ENCODE measurements at regions not wholly inside any gene's neighbourhood (a gene's known extent, or its start where the extent isn't known, plus 50 kb on each side); places are given as distances from the start of the nearest gene placed in this dataset.

DNA sequence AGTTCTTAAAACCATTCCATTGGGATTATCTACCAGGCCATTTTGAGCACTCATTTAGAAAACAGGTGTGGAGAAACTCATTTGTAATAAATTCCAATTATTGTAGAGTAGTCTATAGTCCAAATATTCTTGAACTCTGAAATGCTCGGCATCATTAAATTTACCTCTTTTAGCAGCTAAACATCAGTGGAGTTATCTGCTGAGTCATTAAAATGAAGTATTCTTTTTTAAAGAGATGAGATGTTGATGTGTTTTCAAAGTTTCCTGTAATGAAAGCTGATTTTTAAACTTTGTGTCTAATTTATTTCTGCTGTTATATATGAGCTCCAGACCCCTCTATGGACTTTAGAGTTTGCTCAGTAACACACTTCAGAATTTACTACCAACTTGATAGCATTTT lies 1635.2 kb downstream of the SUCLG1 start:
- Histone ChIP-seq H3K79me2 (ENCODE audit: insufficient read depth, low read length) (no peaks in the 10 kb centered on the region), H2AFZ (ENCODE audit: low read depth, low read length, severe bottlenecking) (no peak overlapping the region), H3K9me3 (ENCODE audit: insufficient read depth, low read length) (no peaks in the 10 kb centered on the region), H3K9ac (ENCODE audit: low read length) (no peak overlapping the region), H3F3A (ENCODE audit: insufficient read depth) (no peaks in the 10 kb centered on the region), H4K20me1 (ENCODE audit: low read depth, low read length) (no peaks in the 10 kb centered on the region), H3K27ac (ENCODE audit: low read depth, low read length) (no peak overlapping the region), H3K4me3 (ENCODE audit: insufficient read depth, low read length, poor library complexity, severe bottlenecking) (no peak overlapping the region), H3K4me2 (ENCODE audit: low read depth, low read length, poor library complexity, severe bottlenecking) (no peak overlapping the region), H3K9me2 (replicated peaks; ENCODE audit: insufficient read depth, low read length) (no peaks in the 10 kb centered on the region), H3K36me3 (ENCODE audit: low read length) (no peaks in the 10 kb centered on the region), H3K27me3 (ENCODE audit: low read length) (no peaks in the 10 kb centered on the region)
- TF ChIP-seq EZH2phosphoT487 (conservative IDR thresholded peaks at IDR 0.05; ENCODE audit: low read length), result no peak
- TF ChIP-seq, protein P1, sequence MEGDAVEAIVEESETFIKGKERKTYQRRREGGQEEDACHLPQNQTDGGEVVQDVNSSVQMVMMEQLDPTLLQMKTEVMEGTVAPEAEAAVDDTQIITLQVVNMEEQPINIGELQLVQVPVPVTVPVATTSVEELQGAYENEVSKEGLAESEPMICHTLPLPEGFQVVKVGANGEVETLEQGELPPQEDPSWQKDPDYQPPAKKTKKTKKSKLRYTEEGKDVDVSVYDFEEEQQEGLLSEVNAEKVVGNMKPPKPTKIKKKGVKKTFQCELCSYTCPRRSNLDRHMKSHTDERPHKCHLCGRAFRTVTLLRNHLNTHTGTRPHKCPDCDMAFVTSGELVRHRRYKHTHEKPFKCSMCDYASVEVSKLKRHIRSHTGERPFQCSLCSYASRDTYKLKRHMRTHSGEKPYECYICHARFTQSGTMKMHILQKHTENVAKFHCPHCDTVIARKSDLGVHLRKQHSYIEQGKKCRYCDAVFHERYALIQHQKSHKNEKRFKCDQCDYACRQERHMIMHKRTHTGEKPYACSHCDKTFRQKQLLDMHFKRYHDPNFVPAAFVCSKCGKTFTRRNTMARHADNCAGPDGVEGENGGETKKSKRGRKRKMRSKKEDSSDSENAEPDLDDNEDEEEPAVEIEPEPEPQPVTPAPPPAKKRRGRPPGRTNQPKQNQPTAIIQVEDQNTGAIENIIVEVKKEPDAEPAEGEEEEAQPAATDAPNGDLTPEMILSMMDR (IDR thresholded peaks at IDR 0.05; ENCODE audit: insufficient read depth, low read length, poor library complexity, severe bottlenecking), result no peak

DNA sequence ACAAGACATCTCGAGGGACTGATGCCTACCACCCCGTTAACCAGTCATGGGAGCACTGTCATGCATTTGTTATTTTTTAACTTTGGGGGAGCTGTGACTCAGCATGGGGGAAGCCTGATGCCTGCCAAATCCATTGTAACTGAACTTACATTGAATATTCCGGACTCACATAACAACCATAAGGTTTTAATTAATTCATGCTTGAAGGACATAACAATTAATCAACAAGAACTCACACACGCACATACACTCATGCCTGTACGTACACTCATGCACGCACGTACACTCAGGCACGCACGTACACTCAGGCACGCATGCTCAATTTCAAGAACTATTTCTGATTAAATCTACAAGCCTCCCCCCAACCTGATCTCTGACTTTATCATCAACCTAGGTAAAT lies 1639.1 kb downstream of the SUCLG1 start:
- no peak overlapping the region for H3K4me3 ChIP-seq (ENCODE audit: insufficient read depth, low read length, poor library complexity, severe bottlenecking)
- no peaks in the 10 kb centered on the region for H4K20me1 ChIP-seq (ENCODE audit: low read depth, low read length)
- no peak overlapping the region for H2AFZ ChIP-seq (ENCODE audit: low read depth, low read length, severe bottlenecking)
- H3K27me3 ChIP-seq (ENCODE audit: low read length), result no peaks in the 10 kb centered on the region
- H3K79me2 ChIP-seq (ENCODE audit: insufficient read depth, low read length), result no peaks in the 10 kb centered on the region
- H3K27ac ChIP-seq (ENCODE audit: low read depth, low read length), result no peak overlapping the region
- TF ChIP-seq, protein P1 (IDR thresholded peaks at IDR 0.05; ENCODE audit: insufficient read depth, low read length, poor library complexity, severe bottlenecking), result no peak
- TF ChIP-seq EZH2phosphoT487 (conservative IDR thresholded peaks at IDR 0.05; ENCODE audit: low read length), result no peak
- H3K36me3 ChIP-seq (ENCODE audit: low read length), result no peaks in the 10 kb centered on the region
- H3K4me2 ChIP-seq (ENCODE audit: low read depth, low read length, poor library complexity, severe bottlenecking), result no peak overlapping the region
- no peaks in the 10 kb centered on the region for H3K9me3 ChIP-seq (ENCODE audit: insufficient read depth, low read length)
- H3F3A ChIP-seq (ENCODE audit: insufficient read depth), result no peaks in the 10 kb centered on the region
- H3K9ac ChIP-seq (ENCODE audit: low read length), result no peak overlapping the region
- no peaks in the 10 kb centered on the region for H3K9me2 ChIP-seq (replicated peaks; ENCODE audit: insufficient read depth, low read length)

DNA sequence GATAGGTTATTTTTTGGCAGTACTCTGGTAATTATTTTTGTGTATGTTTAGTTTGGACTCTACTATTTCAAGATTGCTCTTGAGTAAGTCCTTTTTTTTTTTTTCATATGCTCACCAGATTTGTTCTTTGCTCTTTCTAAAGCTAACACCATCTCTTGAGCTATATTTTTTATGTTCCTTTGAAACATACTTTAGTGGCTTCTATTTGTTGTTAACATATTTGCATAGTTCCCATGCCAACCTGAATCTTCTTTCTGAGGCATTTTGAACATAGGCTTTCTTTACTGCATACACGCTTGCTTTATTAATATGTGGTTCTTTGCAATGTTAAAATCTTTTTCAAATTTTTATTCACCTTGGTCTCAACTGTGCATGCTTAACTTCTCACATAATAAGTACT lies 1644.9 kb downstream of the SUCLG1 start:
- H3K9ac ChIP-seq (ENCODE audit: low read length), result no peak overlapping the region
- no peaks in the 10 kb centered on the region for H3K36me3 ChIP-seq (ENCODE audit: low read length)
- H2AFZ ChIP-seq (ENCODE audit: low read depth, low read length, severe bottlenecking), result no peak overlapping the region
- H3F3A ChIP-seq (ENCODE audit: insufficient read depth), result no peaks in the 10 kb centered on the region
- no peaks in the 10 kb centered on the region for H4K20me1 ChIP-seq (ENCODE audit: low read depth, low read length)
- no peaks in the 10 kb centered on the region for H3K9me2 ChIP-seq (replicated peaks; ENCODE audit: insufficient read depth, low read length)
- no peaks in the 10 kb centered on the region for H3K27me3 ChIP-seq (ENCODE audit: low read length)
- H3K4me2 ChIP-seq (ENCODE audit: low read depth, low read length, poor library complexity, severe bottlenecking), result no peak overlapping the region
- TF ChIP-seq, protein P1 (IDR thresholded peaks at IDR 0.05; ENCODE audit: insufficient read depth, low read length, poor library complexity, severe bottlenecking), result no peak
- no peak for TF ChIP-seq EZH2phosphoT487 (conservative IDR thresholded peaks at IDR 0.05; ENCODE audit: low read length)
- H3K9me3 ChIP-seq (ENCODE audit: insufficient read depth, low read length), result no peaks in the 10 kb centered on the region
- H3K79me2 ChIP-seq (ENCODE audit: insufficient read depth, low read length), result no peaks in the 10 kb centered on the region
- no peak overlapping the region for H3K27ac ChIP-seq (ENCODE audit: low read depth, low read length)
- H3K4me3 ChIP-seq (ENCODE audit: insufficient read depth, low read length, poor library complexity, severe bottlenecking), result no peak overlapping the region

Data from SU-DHL-6 (cell line).